T-helper 2 cell treated with Interferon-gamma antibody and Interleukin-4, amounts not matched to agents 5 μg/mL and 100 μg/mL, for 36 hours (primary cell): ENCODE measurements at regions not wholly inside any gene's neighbourhood (a gene's known extent, or its start where the extent isn't known, plus 50 kb on each side); places are given as distances from the start of the nearest gene placed in this dataset.
"Not testable (repeated sequence)": the region's sequence is repeated elsewhere in the genome, so short reads cannot be mapped to it uniquely, and the experiment has no call there.

Source experiments
- DNase-seq: peaks from one replicate; pipeline ENCODE4 v3.0.0; 2021; ENCODE audit warnings: low spot score
- H3K27ac Mint-ChIP-seq: one replicate; pipeline ENCODE4 v1.8.0; 2021; ENCODE audit warnings: mild to moderate bottlenecking, mixed read lengths
- H3K27me3 Mint-ChIP-seq: one replicate; pipeline ENCODE4 v1.8.0; 2021; ENCODE audit warnings: low read depth, mixed read lengths
- H3K36me3 Mint-ChIP-seq: one replicate; pipeline ENCODE4 v1.8.0; 2021; ENCODE audit warnings: low read depth, mixed read lengths
- H3K4me1 Mint-ChIP-seq: one replicate; pipeline ENCODE4 v1.8.0; 2021; ENCODE audit warnings: low read depth, mixed read lengths
- H3K4me3 Mint-ChIP-seq: one replicate; pipeline ENCODE4 v1.8.0; 2022; ENCODE audit warnings: mild to moderate bottlenecking, moderate library complexity, mixed read lengths
- H3K9me3 Mint-ChIP-seq: one replicate; pipeline ENCODE4 v1.8.0; 2021; ENCODE audit warnings: mixed read lengths

GRCh38 chr16:54879681-54880080, 51.0 kb upstream of the IRX5 start:
- DNase-seq = no peak
- Mint-ChIP-seq H3K4me3 (no peak overlapping the region), H3K27me3 (no peaks in the 10 kb centered on the region), H3K36me3 (no peaks in the 10 kb centered on the region), H3K27ac (no peak overlapping the region), H3K9me3 (no peaks in the 10 kb centered on the region), H3K4me1 (no peaks in the 10 kb centered on the region)

- no peak overlapping the region for H3K27ac Mint-ChIP-seq
These were observed 52.4 kb upstream of the IRX5 start for GRCh38 chr16:54878301-54878700.

GRCh38 chr16:54875443-54875842, 55.2 kb upstream of the IRX5 start:
- H3K27me3 Mint-ChIP-seq = no peaks in the 10 kb centered on the region
- no peaks in the 10 kb centered on the region for H3K9me3 Mint-ChIP-seq
- no peaks in the 10 kb centered on the region for H3K36me3 Mint-ChIP-seq

More at GRCh38 chr16:54878301-54878700, 52.4 kb upstream of the IRX5 start:
- DNase-seq = no peak
- Mint-ChIP-seq H3K36me3 (no peaks in the 10 kb centered on the region), H3K9me3 (no peaks in the 10 kb centered on the region), H3K27me3 (no peaks in the 10 kb centered on the region), H3K4me1 (no peaks in the 10 kb centered on the region), H3K4me3 (no peak overlapping the region)

GRCh38 chr16:54873716-54874373, 56.8 kb upstream of the IRX5 start:
- H3K36me3 Mint-ChIP-seq, H3K27ac Mint-ChIP-seq, H3K27me3 Mint-ChIP-seq, H3K9me3 Mint-ChIP-seq, DNase-seq, H3K4me1 Mint-ChIP-seq, H3K4me3 Mint-ChIP-seq: not testable (repeated sequence)

More at GRCh38 chr16:54875443-54875842, 55.2 kb upstream of the IRX5 start:
- H3K4me3 Mint-ChIP-seq = no peak overlapping the region
- no peak for DNase-seq
- no peaks in the 10 kb centered on the region for H3K4me1 Mint-ChIP-seq
- no peak overlapping the region for H3K27ac Mint-ChIP-seq

- Mint-ChIP-seq H3K36me3 (no peaks in the 10 kb centered on the region), H3K27ac (no peak overlapping the region), H3K9me3 (peaks cover 3% of the 10 kb centered on the region), H3K4me3 (no peak overlapping the region), H3K4me1 (no peaks in the 10 kb centered on the region), H3K27me3 (no peaks in the 10 kb centered on the region)
- no peak for DNase-seq
These were observed 57.6 kb upstream of the IRX5 start for GRCh38 chr16:54873071-54873470.

- H3K4me1 Mint-ChIP-seq = no peaks in the 10 kb centered on the region
- no peaks in the 10 kb centered on the region for H3K36me3 Mint-ChIP-seq
- H3K9me3 Mint-ChIP-seq = peaks cover 3% of the 10 kb centered on the region
- H3K27me3 Mint-ChIP-seq = no peaks in the 10 kb centered on the region
- no peak for DNase-seq
- H3K4me3 Mint-ChIP-seq = no peak overlapping the region
- H3K27ac Mint-ChIP-seq = no peak overlapping the region
These were observed 60.5 kb upstream of the IRX5 start for GRCh38 chr16:54870151-54870550.

- no peaks in the 10 kb centered on the region for H3K36me3 Mint-ChIP-seq
- H3K4me3 Mint-ChIP-seq = no peak overlapping the region
- no peak overlapping the region for H3K27ac Mint-ChIP-seq
- peaks cover 3% of the 10 kb centered on the region for H3K9me3 Mint-ChIP-seq
- H3K4me1 Mint-ChIP-seq = no peaks in the 10 kb centered on the region
- H3K27me3 Mint-ChIP-seq = no peaks in the 10 kb centered on the region
- no peak for DNase-seq
These were observed 63.3 kb upstream of the IRX5 start for GRCh38 chr16:54867302-54867832.

GRCh38 chr16:54862529-54862928, 68.1 kb upstream of the IRX5 start:
- H3K27me3 Mint-ChIP-seq = no peaks in the 10 kb centered on the region
- DNase-seq = no peak
- H3K4me3 Mint-ChIP-seq = no peak overlapping the region
- H3K27ac Mint-ChIP-seq = no peak overlapping the region
- no peaks in the 10 kb centered on the region for H3K9me3 Mint-ChIP-seq
- no peaks in the 10 kb centered on the region for H3K36me3 Mint-ChIP-seq
- H3K4me1 Mint-ChIP-seq = no peaks in the 10 kb centered on the region

GRCh38 chr16:54856871-54857270, 73.8 kb upstream of the IRX5 start:
- no peak overlapping the region for H3K27ac Mint-ChIP-seq
- no peak overlapping the region for H3K4me3 Mint-ChIP-seq
- H3K4me1 Mint-ChIP-seq = no peaks in the 10 kb centered on the region

GRCh38 chr16:54847609-54848008, 83.1 kb upstream of the IRX5 start:
- Mint-ChIP-seq H3K9me3 (peaks cover 11% of the 10 kb centered on the region), H3K4me1 (no peaks in the 10 kb centered on the region), H3K4me3 (no peak overlapping the region), H3K27me3 (no peaks in the 10 kb centered on the region), H3K36me3 (no peaks in the 10 kb centered on the region), H3K27ac (no peak overlapping the region)
- no peak for DNase-seq

More at GRCh38 chr16:54856871-54857270, 73.8 kb upstream of the IRX5 start:
- no peaks in the 10 kb centered on the region for H3K36me3 Mint-ChIP-seq
- H3K27me3 Mint-ChIP-seq = no peaks in the 10 kb centered on the region
- no peak for DNase-seq
- peaks cover 7% of the 10 kb centered on the region for H3K9me3 Mint-ChIP-seq

GRCh38 chr16:54847207-54847606, 83.5 kb upstream of the IRX5 start:
- H3K27me3 Mint-ChIP-seq = no peaks in the 10 kb centered on the region
- no peak overlapping the region for H3K27ac Mint-ChIP-seq
- H3K9me3 Mint-ChIP-seq = peaks cover 11% of the 10 kb centered on the region
- H3K4me1 Mint-ChIP-seq = no peaks in the 10 kb centered on the region
- no peaks in the 10 kb centered on the region for H3K36me3 Mint-ChIP-seq
- no peak overlapping the region for H3K4me3 Mint-ChIP-seq
- no peak for DNase-seq

- Mint-ChIP-seq H3K9me3 (peaks cover 11% of the 10 kb centered on the region), H3K4me3 (no peak overlapping the region), H3K27me3 (no peaks in the 10 kb centered on the region), H3K4me1 (no peaks in the 10 kb centered on the region), H3K27ac (no peak overlapping the region), H3K36me3 (no peaks in the 10 kb centered on the region)
- no peak for DNase-seq
These were observed 83.9 kb upstream of the IRX5 start for GRCh38 chr16:54846766-54847165.

GRCh38 chr16:54843424-54843750, 87.3 kb upstream of the IRX5 start:
- H3K4me1 Mint-ChIP-seq = no peaks in the 10 kb centered on the region
- no peak overlapping the region for H3K27ac Mint-ChIP-seq
- no peak for DNase-seq
- H3K36me3 Mint-ChIP-seq = no peaks in the 10 kb centered on the region
- H3K27me3 Mint-ChIP-seq = no peaks in the 10 kb centered on the region
- H3K4me3 Mint-ChIP-seq = no peak overlapping the region
- H3K9me3 Mint-ChIP-seq = peaks cover 16% of the 10 kb centered on the region

GRCh38 chr16:54842743-54843423, 87.8 kb upstream of the IRX5 start:
- peaks cover 16% of the 10 kb centered on the region for H3K9me3 Mint-ChIP-seq
- no peaks in the 10 kb centered on the region for H3K4me1 Mint-ChIP-seq
- H3K27ac Mint-ChIP-seq = no peak overlapping the region
- no peaks in the 10 kb centered on the region for H3K36me3 Mint-ChIP-seq
- no peak overlapping the region for H3K4me3 Mint-ChIP-seq
- H3K27me3 Mint-ChIP-seq = no peaks in the 10 kb centered on the region
- no peak for DNase-seq
